GM23338 (cell line): ENCODE measurements at regions not wholly inside any gene's neighbourhood (a gene's known extent, or its start where the extent isn't known, plus 50 kb on each side); places are given as distances from the start of the nearest gene placed in this dataset.

Experiments used
- ATAC-seq: fragments of 200-7000 bp; cut with Tn5 transposase; 3 replicates; pipeline ENCODE4 v1.9.1; 2020
- DNase-seq: peaks from one replicate; pipeline ENCODE4 v3.0.0-alpha.2; 2015; ENCODE audit warnings: low spot score
- H2AFZ ChIP-seq: fragments of 200-600 bp; sonication (generic); 2 replicates; pipeline ENCODE4 v1.8.0; 2016; ENCODE audit warnings: antibody characterized with exemption, mild to moderate bottlenecking, moderate library complexity
- H3F3A ChIP-seq: fragments of 200-600 bp; sonication (generic); replicated peaks from 2 replicates; pipeline ENCODE4 v1.8.0; 2017; ENCODE audit warnings: antibody characterized with exemption, mixed run types, low read depth
- H3K27ac ChIP-seq: fragments of 200-600 bp; sonication (generic); 2 replicates; pipeline ENCODE4 v1.6.1; 2016; ENCODE audit warnings: low read depth
- H3K27me3 ChIP-seq: fragments of 200-600 bp; sonication (generic); 2 replicates; pipeline ENCODE4 v1.8.0; 2016; ENCODE audit warnings: mild to moderate bottlenecking, mixed run types, moderate library complexity; ENCODE audit not compliant: insufficient read depth
- H3K36me3 ChIP-seq: fragments of 200-600 bp; sonication (generic); 2 replicates; pipeline ENCODE4 v1.8.0; 2016; ENCODE audit warnings: mild to moderate bottlenecking; ENCODE audit not compliant: insufficient read depth
- H3K4me1 ChIP-seq: fragments of 200-600 bp; sonication (generic); 2 replicates; pipeline ENCODE4 v1.8.0; 2016; ENCODE audit warnings: mild to moderate bottlenecking, moderate library complexity; ENCODE audit not compliant: insufficient read depth
- H3K4me2 ChIP-seq: fragments of 200-600 bp; sonication (generic); 2 replicates; pipeline ENCODE4 v1.7.1; 2017; ENCODE audit warnings: mixed run types
- H3K4me3 ChIP-seq: fragments of 200-600 bp; sonication (generic); 2 replicates; pipeline ENCODE4 v1.6.1; 2016; ENCODE audit warnings: mixed run types
- H3K79me2 ChIP-seq: fragments of 200-600 bp; sonication (generic); replicated peaks from 2 replicates; pipeline ENCODE4 v1.8.0; 2017; ENCODE audit warnings: mild to moderate bottlenecking; ENCODE audit not compliant: insufficient read depth
- H3K9me2 ChIP-seq: fragments of 200-600 bp; sonication (generic); 2 replicates; pipeline ENCODE4 v1.8.0; 2017; ENCODE audit not compliant: insufficient read depth
- H4K20me1 ChIP-seq: fragments of 200-600 bp; sonication (generic); replicated peaks from 2 replicates; pipeline ENCODE4 v1.8.0; 2017; ENCODE audit warnings: mild to moderate bottlenecking; ENCODE audit not compliant: insufficient read depth
- H3K27ac Mint-ChIP-seq: 2 replicates; pipeline ENCODE4 v1.8.0; 2020; ENCODE audit warnings: inconsistent platforms, mild to moderate bottlenecking, moderate library complexity, mixed read lengths
- H3K27me3 Mint-ChIP-seq: 3 replicates; pipeline ENCODE4 v1.8.0; 2022; ENCODE audit warnings: low read depth, mild to moderate bottlenecking, moderate library complexity, mixed read lengths, inconsistent platforms; ENCODE audit not compliant: insufficient read depth, poor library complexity
- H3K36me3 Mint-ChIP-seq: 3 replicates; pipeline ENCODE4 v1.8.0; 2021; ENCODE audit warnings: low read depth, mild to moderate bottlenecking, inconsistent platforms, moderate library complexity, mixed read lengths
- H3K4me1 Mint-ChIP-seq: 3 replicates; pipeline ENCODE4 v1.8.0; 2020; ENCODE audit warnings: mild to moderate bottlenecking, inconsistent platforms, mixed read lengths
- H3K4me3 Mint-ChIP-seq: 3 replicates; pipeline ENCODE4 v1.8.0; 2021; ENCODE audit warnings: moderate library complexity, mild to moderate bottlenecking, inconsistent platforms, mixed read lengths
- H3K9me3 Mint-ChIP-seq: 3 replicates; pipeline ENCODE4 v1.8.0; 2020; ENCODE audit warnings: moderate library complexity, mild to moderate bottlenecking, inconsistent platforms, mixed read lengths
- CREB1 ChIP-seq: fragments of 250-450 bp; sonication (Bioruptor Pico); IDR thresholded peaks from 2 replicates; pipeline ENCODE4 v1.5.0; 2020; ENCODE audit warnings: low read depth, mild to moderate bottlenecking, moderate library complexity
- CTCF ChIP-seq, 2 experiments: fragments of 200-600 bp in 1 of 2; sonication (generic) in 1 of 2; conservative IDR thresholded peaks; 2 replicates each; pipeline versions ENCODE4 v1.5.1 to v1.6.1; 2016 to 2017; ENCODE audit warnings: antibody characterized with exemption in 2 of 2, low read depth in 2 of 2, mild to moderate bottlenecking in 2 of 2, moderate library complexity in 1 of 2
- ETS1 ChIP-seq: IDR thresholded peaks from 2 replicates; pipeline ENCODE4 v1.6.1; 2016; ENCODE audit warnings: antibody characterized with exemption
- EZH2phosphoT487 ChIP-seq: fragments of 200-600 bp; sonication (generic); IDR thresholded peaks from one replicate; pipeline ENCODE4 v1.8.1; 2018; ENCODE audit warnings: antibody characterized with exemption; ENCODE audit not compliant: unreplicated experiment
- JUNB ChIP-seq: IDR thresholded peaks from one replicate; pipeline ENCODE4 v1.6.1; 2016; ENCODE audit warnings: antibody characterized with exemption; ENCODE audit not compliant: unreplicated experiment
- NANOG ChIP-seq: IDR thresholded peaks from 2 replicates; pipeline ENCODE4 v1.6.1; 2016; ENCODE audit warnings: antibody characterized with exemption, borderline replicate concordance
- REST ChIP-seq: IDR thresholded peaks from one replicate; pipeline ENCODE4 v1.6.1; 2018; ENCODE audit warnings: antibody characterized with exemption; ENCODE audit not compliant: unreplicated experiment
- STAT1 ChIP-seq: IDR thresholded peaks from one replicate; pipeline ENCODE4 v1.6.1; 2016; ENCODE audit warnings: antibody characterized with exemption; ENCODE audit not compliant: unreplicated experiment

GRCh38 chr13:111968336-111969010 is 98.5 kb upstream of the SOX1 start:
- no peaks in the 10 kb centered on the region for H3K36me3 ChIP-seq
- no peak overlapping the region for H2AFZ ChIP-seq
- DNase-seq (no peak), ATAC-seq (no peak)
- Mint-ChIP-seq H3K36me3 (no peaks in the 10 kb centered on the region), H3K9me3 (no peaks in the 10 kb centered on the region), H3K4me1 (peaks cover 12% of the 10 kb centered on the region), H3K27ac (no peak overlapping the region), H3K4me3 (no peak overlapping the region), H3K27me3 (peaks cover 14% of the 10 kb centered on the region)
- H3K27me3 ChIP-seq, result no peaks in the 10 kb centered on the region
- no peaks in the 10 kb centered on the region for H3F3A ChIP-seq
- no peaks in the 10 kb centered on the region for H4K20me1 ChIP-seq
- no peak overlapping the region for H3K27ac ChIP-seq
- no peak overlapping the region for H3K4me2 ChIP-seq
- H3K4me3 ChIP-seq, result no peak overlapping the region
- TF ChIP-seq CTCF (conservative IDR thresholded peaks at IDR 0.05; ENCODE audit: low read depth in 2 of 2) (no peak), JUNB (no peak)
- H3K79me2 ChIP-seq, result no peaks in the 10 kb centered on the region
- H3K4me1 ChIP-seq, result peaks cover under 1% of the 10 kb centered on the region; the same call in 1 of the 2 replicates
- H3K9me2 ChIP-seq, result no peaks in the 10 kb centered on the region

GRCh38 chr13:111969551-111970135 is 97.3 kb upstream of the SOX1 start:
- no peaks in the 10 kb centered on the region for H3K79me2 ChIP-seq
- Mint-ChIP-seq H3K36me3 (no peaks in the 10 kb centered on the region), H3K27me3 (peaks cover 17% of the 10 kb centered on the region), H3K27ac (no peak overlapping the region), H3K4me3 (no peak overlapping the region), H3K4me1 (peaks cover 24% of the 10 kb centered on the region), H3K9me3 (peaks cover 4% of the 10 kb centered on the region; the same call in 2 of the 3 replicates)
- H3K27ac ChIP-seq, result no peak overlapping the region
- H3K9me2 ChIP-seq, result no peaks in the 10 kb centered on the region
- peaks cover 4% of the 10 kb centered on the region for H3F3A ChIP-seq
- ATAC-seq, result no peak
- H2AFZ ChIP-seq, result no peak overlapping the region
- no peaks in the 10 kb centered on the region for H3K36me3 ChIP-seq
- peaks cover 3% of the 10 kb centered on the region; the same call in 1 of the 2 replicates for H3K4me1 ChIP-seq
- no peak overlapping the region for H3K4me2 ChIP-seq
- H4K20me1 ChIP-seq, result no peaks in the 10 kb centered on the region
- no peak for DNase-seq
- no peaks in the 10 kb centered on the region for H3K27me3 ChIP-seq
- no peak overlapping the region for H3K4me3 ChIP-seq
- no peak for TF ChIP-seq ETS1
- TF ChIP-seq CREB1 (CRISPR knock-in tag), result no peak
- TF ChIP-seq NANOG, result no peak
- no peak for TF ChIP-seq CTCF (conservative IDR thresholded peaks at IDR 0.05; ENCODE audit: low read depth in 2 of 2)
- no peak for TF ChIP-seq STAT1
- no peak for TF ChIP-seq EZH2phosphoT487
- TF ChIP-seq JUNB, result no peak
- no peak for TF ChIP-seq REST
